HG03108 (cell line): ENCODE measurements at regions not wholly inside any gene's neighbourhood (a gene's known extent, or its start where the extent isn't known, plus 50 kb on each side); places are given as distances from the start of the nearest gene placed in this dataset.
A peak's percentile ranks its signal among the peaks of the same experiment; 100 is the strongest.
"Not testable (repeated sequence)": the region's sequence is repeated elsewhere in the genome, so short reads cannot be mapped to it uniquely, and the experiment has no call there.

Experiments
- ATAC-seq: cut with Tn5 transposase; IDR thresholded peaks from one replicate; pipeline ENCODE4 v1.9.1; 2021; ENCODE audit warnings: moderate library complexity; ENCODE audit not compliant: unreplicated experiment

- ATAC-seq, result not testable (repeated sequence)
These were observed 89.4 kb downstream of the DDX11 start for GRCh38 chr12:31162896-31163560.

- ATAC-seq, result not testable (repeated sequence)
These were observed 100.6 kb downstream of the DDX11 start for GRCh38 chr12:31174293-31174692.

GRCh38 chr12:31177514-31177913 is 103.9 kb downstream of the DDX11 start:
- not testable (repeated sequence) for ATAC-seq

- ATAC-seq, result not testable (repeated sequence)
These were observed 105.2 kb downstream of the DDX11 start for GRCh38 chr12:31178875-31179274.

- ATAC-seq, result not testable (repeated sequence)
These were observed 106.1 kb downstream of the DDX11 start for GRCh38 chr12:31179627-31180237.

GRCh38 chr12:31182571-31182970 is 108.9 kb downstream of the DDX11 start:
- not testable (repeated sequence) for ATAC-seq

GRCh38 chr12:31183107-31183506 is 109.4 kb downstream of the DDX11 start:
- ATAC-seq, result not testable (repeated sequence)

- not testable (repeated sequence) for ATAC-seq
These were observed 110.2 kb downstream of the DDX11 start for GRCh38 chr12:31183899-31184298.

- ATAC-seq, result not testable (repeated sequence)
These were observed 111.0 kb downstream of the DDX11 start for GRCh38 chr12:31184667-31185066.

- not testable (repeated sequence) for ATAC-seq
These were observed 119.0 kb downstream of the DDX11 start for GRCh38 chr12:31192689-31193088.

- ATAC-seq, result not testable (repeated sequence)
These were observed 122.0 kb downstream of the DDX11 start for GRCh38 chr12:31195620-31196019.

- not testable (repeated sequence) for ATAC-seq
These were observed 125.8 kb downstream of the DDX11 start for GRCh38 chr12:31199476-31199875.

GRCh38 chr12:31201382-31201781 is 124.6 kb downstream of the SINHCAF start:
- no peak for ATAC-seq

- ATAC-seq, result no peak
These were observed 122.7 kb downstream of the SINHCAF start for GRCh38 chr12:31203261-31203660.

GRCh38 chr12:31205054-31205453 is 120.9 kb downstream of the SINHCAF start:
- peak; percentile 95 for ATAC-seq

GRCh38 chr12:31206038-31206670 is 119.8 kb downstream of the SINHCAF start:
- no peak for ATAC-seq

- no peak for ATAC-seq
These were observed 118.0 kb downstream of the SINHCAF start for GRCh38 chr12:31207799-31208465.

GRCh38 chr12:31210104-31210503 is 115.8 kb downstream of the SINHCAF start:
- ATAC-seq, result no peak

- no peak for ATAC-seq
These were observed 115.4 kb downstream of the SINHCAF start for GRCh38 chr12:31210541-31210940.

- no peak for ATAC-seq
These were observed 111.1 kb downstream of the SINHCAF start for GRCh38 chr12:31214626-31215517.
